Keratinocyte (primary cell): ENCODE measurements at regions not wholly inside any gene's neighbourhood (a gene's known extent, or its start where the extent isn't known, plus 50 kb on each side); places are given as distances from the start of the nearest gene placed in this dataset.

Experiments used
- DNase-seq: peaks from one replicate; pipeline ENCODE4 v3.0.0-alpha.2; 2011; ENCODE audit warnings: low read depth, missing footprints, low spot score
- FAIRE-seq: peaks from 2 replicates; lab custom pipeline; 2011; peaks lifted over from hg19 to GRCh38; lab: Jason Lieb, UNC
- H2AFZ ChIP-seq: 2 replicates; pipeline ENCODE4 v1.6.0; 2012; ENCODE audit warnings: low read length, control low read depth, inconsistent platforms; ENCODE audit not compliant: control insufficient read depth
- H3K27ac ChIP-seq: 2 replicates; pipeline ENCODE4 v1.5.1; 2011; ENCODE audit warnings: low read length; ENCODE audit not compliant: control insufficient read depth, insufficient read depth
- H3K27me3 ChIP-seq: 3 replicates; pipeline ENCODE4 v1.6.0; 2011; ENCODE audit warnings: low read length; ENCODE audit not compliant: control insufficient read depth, insufficient read depth; ENCODE audit errors: extremely low read depth
- H3K36me3 ChIP-seq, 2 experiments: 2 replicates in 1 of 2; 3 replicates in 1 of 2; pipeline ENCODE4 v1.5.1; 2011; ENCODE audit warnings: low read length in 2 of 2, mild to moderate bottlenecking in 1 of 2; ENCODE audit not compliant: control insufficient read depth in 2 of 2, insufficient read depth in 2 of 2; ENCODE audit errors: extremely low read depth in 1 of 2
- H3K4me1 ChIP-seq: 3 replicates; pipeline ENCODE4 v1.5.1; 2011; ENCODE audit warnings: low read length; ENCODE audit not compliant: control insufficient read depth, insufficient read depth; ENCODE audit errors: extremely low read depth
- H3K4me2 ChIP-seq: 3 replicates; pipeline ENCODE4 v1.6.0; 2011; ENCODE audit warnings: low read depth, low read length; ENCODE audit not compliant: control insufficient read depth, insufficient read depth; ENCODE audit errors: extremely low read depth
- H3K4me3 ChIP-seq, 3 experiments: fragments of 200-600 bp in 1 of 3; sonication (generic) in 1 of 3; 2 replicates in 2 of 3; 3 replicates in 1 of 3; pipeline ENCODE4 v1.5.1; 2011 to 2016; ENCODE audit warnings: low read length in 3 of 3, mild to moderate bottlenecking in 3 of 3, control low read depth in 2 of 3, inconsistent platforms in 1 of 3, low read depth in 1 of 3, mixed read lengths in 1 of 3, mixed run types in 1 of 3, moderate library complexity in 1 of 3; ENCODE audit not compliant: control insufficient read depth in 2 of 3, insufficient read depth in 2 of 3; ENCODE audit errors: extremely low read depth in 1 of 3
- H3K79me2 ChIP-seq: 2 replicates; pipeline ENCODE4 v1.6.0; 2012; ENCODE audit warnings: low read length; ENCODE audit not compliant: control insufficient read depth, insufficient read depth
- H3K9ac ChIP-seq: 3 replicates; pipeline ENCODE4 v1.6.0; 2011; ENCODE audit warnings: low read length; ENCODE audit not compliant: control insufficient read depth, insufficient read depth; ENCODE audit errors: extremely low read depth
- H3K9me1 ChIP-seq: 3 replicates; pipeline ENCODE4 v1.6.0; 2011; ENCODE audit warnings: low read length; ENCODE audit not compliant: control insufficient read depth, insufficient read depth; ENCODE audit errors: extremely low read depth
- H3K9me3 ChIP-seq: 2 replicates; pipeline ENCODE4 v1.5.1; 2012; ENCODE audit warnings: low read depth, low read length; ENCODE audit not compliant: control insufficient read depth
- H4K20me1 ChIP-seq: 3 replicates; pipeline ENCODE4 v1.6.0; 2011; ENCODE audit warnings: low read length; ENCODE audit not compliant: control insufficient read depth, insufficient read depth; ENCODE audit errors: extremely low read depth
- EZH2 ChIP-seq: IDR thresholded peaks from one replicate; pipeline ENCODE4 v1.6.1; 2012; ENCODE audit warnings: inconsistent platforms, mild to moderate bottlenecking, low read length, moderate library complexity
- dilution Hi-C: fragments of 300-500 bp; cut with MboI; formaldehyde crosslinking; loops from one replicate; pipeline ENCODE4 v1.7.0; 2020; ENCODE audit warnings: low sequenced_read_pairs; ENCODE audit not compliant: extremely low pct_ligation_motif_present
- TF ChIP-seq, protein P1 (sequence below), 3 experiments: IDR thresholded peaks in 1 of 3; conservative IDR thresholded peaks in 1 of 3; optimal IDR thresholded peaks in 1 of 3; 2 replicates in 2 of 3; 3 replicates in 1 of 3; pipeline versions ENCODE3 to v1.5.1; 2011; ENCODE audit warnings: low read length in 3 of 3, mild to moderate bottlenecking in 3 of 3, moderate library complexity in 2 of 3, control low read depth in 1 of 3, inconsistent platforms in 1 of 3; ENCODE audit not compliant: insufficient read depth in 2 of 3; ENCODE audit errors: extremely low read depth in 1 of 3

DNA sequence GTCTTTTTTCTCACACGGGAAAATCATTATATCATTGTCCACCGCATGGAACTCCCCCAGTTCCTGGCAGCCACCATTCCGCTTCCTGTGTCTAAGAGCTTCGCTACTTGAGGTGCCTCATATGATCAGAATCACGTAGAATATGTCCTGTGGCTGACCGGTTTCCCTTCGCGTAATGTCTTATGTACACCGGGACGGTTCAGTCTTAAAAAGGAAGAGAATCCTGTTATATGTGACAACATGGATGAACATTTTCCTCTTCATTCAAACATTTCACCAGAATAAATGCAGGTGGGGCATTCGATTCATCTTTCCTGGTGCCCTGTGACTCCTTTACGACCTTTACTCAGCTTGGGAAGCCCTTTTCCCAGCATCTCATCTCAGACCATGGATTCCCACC, 131.7 kb upstream of the TWIST2 start:
- DNase-seq (no peak), FAIRE-seq (no peak)
- Histone ChIP-seq H3K9me3 (no peaks in the 10 kb centered on the region), H4K20me1 (no peaks in the 10 kb centered on the region), H2AFZ (no peak overlapping the region), H3K36me3 (no peaks in the 10 kb centered on the region), H3K9me1 (no peaks in the 10 kb centered on the region), H3K27ac (no peak overlapping the region), H3K27me3 (peaks cover 7% of the 10 kb centered on the region), H3K4me3 (no peak overlapping the region), H3K9ac (no peak overlapping the region), H3K4me2 (no peak overlapping the region), H3K79me2 (no peaks in the 10 kb centered on the region), H3K4me1 (peaks cover 15% of the 10 kb centered on the region)
- dilution Hi-C loops: no loop called here
- TF ChIP-seq, protein P1, sequence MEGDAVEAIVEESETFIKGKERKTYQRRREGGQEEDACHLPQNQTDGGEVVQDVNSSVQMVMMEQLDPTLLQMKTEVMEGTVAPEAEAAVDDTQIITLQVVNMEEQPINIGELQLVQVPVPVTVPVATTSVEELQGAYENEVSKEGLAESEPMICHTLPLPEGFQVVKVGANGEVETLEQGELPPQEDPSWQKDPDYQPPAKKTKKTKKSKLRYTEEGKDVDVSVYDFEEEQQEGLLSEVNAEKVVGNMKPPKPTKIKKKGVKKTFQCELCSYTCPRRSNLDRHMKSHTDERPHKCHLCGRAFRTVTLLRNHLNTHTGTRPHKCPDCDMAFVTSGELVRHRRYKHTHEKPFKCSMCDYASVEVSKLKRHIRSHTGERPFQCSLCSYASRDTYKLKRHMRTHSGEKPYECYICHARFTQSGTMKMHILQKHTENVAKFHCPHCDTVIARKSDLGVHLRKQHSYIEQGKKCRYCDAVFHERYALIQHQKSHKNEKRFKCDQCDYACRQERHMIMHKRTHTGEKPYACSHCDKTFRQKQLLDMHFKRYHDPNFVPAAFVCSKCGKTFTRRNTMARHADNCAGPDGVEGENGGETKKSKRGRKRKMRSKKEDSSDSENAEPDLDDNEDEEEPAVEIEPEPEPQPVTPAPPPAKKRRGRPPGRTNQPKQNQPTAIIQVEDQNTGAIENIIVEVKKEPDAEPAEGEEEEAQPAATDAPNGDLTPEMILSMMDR (optimal IDR thresholded peaks at IDR 0.05 in 1 of 3, IDR thresholded peaks at IDR 0.05 in 1 of 3, conservative IDR thresholded peaks at IDR 0.05 in 1 of 3; ENCODE audit: extremely low read depth in 1 of 3, insufficient read depth in 2 of 3, low read length in 3 of 3): no peak
- no peak for TF ChIP-seq EZH2

DNA sequence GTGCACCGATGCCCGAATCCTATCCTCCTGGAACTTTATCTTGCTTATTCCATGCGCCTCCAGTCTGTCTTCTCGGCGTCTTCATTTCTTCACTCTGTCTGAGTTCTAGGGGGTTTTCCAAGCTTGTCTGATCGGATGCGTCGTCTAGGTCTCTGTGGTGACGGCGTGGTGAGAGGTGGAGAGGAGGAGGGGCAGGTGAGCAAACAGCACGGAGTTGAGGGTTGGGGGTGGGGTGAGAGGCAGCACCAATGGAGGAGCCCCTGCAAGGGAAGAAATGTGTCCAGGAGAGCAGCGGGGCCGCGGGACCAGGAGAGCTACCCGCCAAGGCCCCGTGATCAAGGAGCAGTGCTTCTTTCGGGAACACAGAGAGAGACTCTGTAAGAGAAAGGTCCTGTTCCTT, 131.3 kb upstream of the TWIST2 start:
- Histone ChIP-seq H3K36me3 (no peaks in the 10 kb centered on the region), H3K4me2 (no peak overlapping the region), H4K20me1 (no peaks in the 10 kb centered on the region), H3K79me2 (no peaks in the 10 kb centered on the region), H3K9me3 (no peaks in the 10 kb centered on the region), H2AFZ (no peak overlapping the region), H3K4me1 (peaks cover 15% of the 10 kb centered on the region), H3K9me1 (no peaks in the 10 kb centered on the region), H3K4me3 (no peak overlapping the region), H3K27me3 (peaks cover 7% of the 10 kb centered on the region), H3K9ac (no peak overlapping the region), H3K27ac (no peak overlapping the region)
- FAIRE-seq (no peak), DNase-seq (no peak)
- TF ChIP-seq EZH2: no peak
- TF ChIP-seq, protein P1 (optimal IDR thresholded peaks at IDR 0.05 in 1 of 3, IDR thresholded peaks at IDR 0.05 in 1 of 3, conservative IDR thresholded peaks at IDR 0.05 in 1 of 3; ENCODE audit: extremely low read depth in 1 of 3, insufficient read depth in 2 of 3, low read length in 3 of 3): no peak
- dilution Hi-C loops: no loop called here
